Mesothelial cell of epicardium (in vitro differentiated cells): ENCODE measurements at regions not wholly inside any gene's neighbourhood (a gene's known extent, or its start where the extent isn't known, plus 50 kb on each side); places are given as distances from the start of the nearest gene placed in this dataset.

Source experiments
- DNase-seq, 2 experiments: peaks; one replicate each; pipeline ENCODE4 v3.0.0; 2021; ENCODE audit warnings: low spot score in 2 of 2; ENCODE audit not compliant: unreplicated experiment in 2 of 2
- H3K27ac Mint-ChIP-seq: 2 replicates; pipeline ENCODE4 v1.8.0; 2021; ENCODE audit warnings: mixed read lengths
- H3K27me3 Mint-ChIP-seq: 2 replicates; pipeline ENCODE4 v1.8.0; 2021; ENCODE audit warnings: low read depth, mixed read lengths
- H3K36me3 Mint-ChIP-seq: 2 replicates; pipeline ENCODE4 v1.8.0; 2021; ENCODE audit warnings: mixed read lengths
- H3K4me1 Mint-ChIP-seq: 2 replicates; pipeline ENCODE4 v1.8.0; 2021; ENCODE audit warnings: mixed read lengths
- H3K4me3 Mint-ChIP-seq: 2 replicates; pipeline ENCODE4 v1.8.0; 2021; ENCODE audit warnings: mild to moderate bottlenecking, moderate library complexity, mixed read lengths
- H3K9me3 Mint-ChIP-seq: 2 replicates; pipeline ENCODE4 v1.8.0; 2021; ENCODE audit warnings: mixed read lengths
- TF ChIP-seq, protein P1 (sequence below): fragments of 200-600 bp; sonication (generic); IDR thresholded peaks from one replicate; pipeline ENCODE4 v1.5.0; 2021; ENCODE audit warnings: antibody characterized with exemption; ENCODE audit not compliant: unreplicated experiment

DNA sequence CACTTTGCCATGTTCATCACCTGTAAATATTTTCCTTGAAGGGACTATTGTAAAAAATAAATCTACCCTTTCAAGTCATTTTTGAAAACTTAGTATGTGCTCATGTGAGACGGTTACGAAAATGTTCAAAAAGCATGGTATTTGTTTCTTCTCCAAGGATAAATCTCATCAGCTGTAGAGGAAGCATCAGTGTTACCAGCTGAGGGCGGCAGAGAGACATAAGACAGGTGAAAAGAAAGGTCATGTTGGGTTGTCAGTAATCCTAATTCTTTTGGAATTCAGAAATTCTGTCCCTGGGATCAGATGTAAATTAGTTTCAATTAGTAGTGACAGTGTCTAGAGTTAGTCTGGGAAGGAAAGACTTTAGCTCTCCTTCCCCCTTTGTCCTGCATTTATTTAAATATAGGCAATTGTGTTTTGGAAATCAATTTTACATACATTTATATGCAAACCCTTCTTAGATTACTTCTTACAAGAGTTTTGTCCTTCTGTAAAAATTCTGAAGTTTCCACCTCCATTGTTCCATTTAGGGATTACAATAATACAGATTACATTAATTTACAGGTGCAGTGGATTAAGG, 791.9 kb upstream of the CDH6 start:
- no peaks in the 10 kb centered on the region for H3K4me1 Mint-ChIP-seq
- no peak for DNase-seq
- TF ChIP-seq, protein P1, sequence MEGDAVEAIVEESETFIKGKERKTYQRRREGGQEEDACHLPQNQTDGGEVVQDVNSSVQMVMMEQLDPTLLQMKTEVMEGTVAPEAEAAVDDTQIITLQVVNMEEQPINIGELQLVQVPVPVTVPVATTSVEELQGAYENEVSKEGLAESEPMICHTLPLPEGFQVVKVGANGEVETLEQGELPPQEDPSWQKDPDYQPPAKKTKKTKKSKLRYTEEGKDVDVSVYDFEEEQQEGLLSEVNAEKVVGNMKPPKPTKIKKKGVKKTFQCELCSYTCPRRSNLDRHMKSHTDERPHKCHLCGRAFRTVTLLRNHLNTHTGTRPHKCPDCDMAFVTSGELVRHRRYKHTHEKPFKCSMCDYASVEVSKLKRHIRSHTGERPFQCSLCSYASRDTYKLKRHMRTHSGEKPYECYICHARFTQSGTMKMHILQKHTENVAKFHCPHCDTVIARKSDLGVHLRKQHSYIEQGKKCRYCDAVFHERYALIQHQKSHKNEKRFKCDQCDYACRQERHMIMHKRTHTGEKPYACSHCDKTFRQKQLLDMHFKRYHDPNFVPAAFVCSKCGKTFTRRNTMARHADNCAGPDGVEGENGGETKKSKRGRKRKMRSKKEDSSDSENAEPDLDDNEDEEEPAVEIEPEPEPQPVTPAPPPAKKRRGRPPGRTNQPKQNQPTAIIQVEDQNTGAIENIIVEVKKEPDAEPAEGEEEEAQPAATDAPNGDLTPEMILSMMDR: no peak
- H3K27ac Mint-ChIP-seq: no peak overlapping the region
- no peaks in the 10 kb centered on the region for H3K9me3 Mint-ChIP-seq
- no peaks in the 10 kb centered on the region for H3K27me3 Mint-ChIP-seq
- no peaks in the 10 kb centered on the region for H3K36me3 Mint-ChIP-seq
- no peak overlapping the region for H3K4me3 Mint-ChIP-seq

DNA sequence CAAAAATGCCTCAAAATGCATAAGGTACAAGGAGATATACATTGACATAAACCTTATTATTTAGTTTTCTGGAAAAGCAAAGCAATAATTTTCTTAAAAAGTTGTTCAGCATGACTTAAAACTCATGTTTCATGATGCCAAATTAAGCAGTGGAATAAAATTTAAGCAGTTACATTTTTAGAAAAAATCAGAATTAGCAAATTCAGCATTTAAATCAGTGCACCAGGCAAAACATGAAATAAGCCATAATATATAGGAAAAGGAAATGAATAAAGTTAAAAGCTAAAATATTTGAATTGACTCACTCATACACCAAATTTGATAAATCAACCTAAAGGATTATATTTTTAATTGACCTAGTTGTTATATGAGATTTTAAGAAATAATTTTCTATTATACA, 795.1 kb upstream of the CDH6 start:
- Mint-ChIP-seq H3K27me3 (no peaks in the 10 kb centered on the region), H3K4me1 (no peaks in the 10 kb centered on the region), H3K4me3 (no peak overlapping the region), H3K27ac (no peak overlapping the region), H3K9me3 (no peaks in the 10 kb centered on the region), H3K36me3 (no peaks in the 10 kb centered on the region)
- TF ChIP-seq, protein P1: no peak
- DNase-seq: no peak

DNA sequence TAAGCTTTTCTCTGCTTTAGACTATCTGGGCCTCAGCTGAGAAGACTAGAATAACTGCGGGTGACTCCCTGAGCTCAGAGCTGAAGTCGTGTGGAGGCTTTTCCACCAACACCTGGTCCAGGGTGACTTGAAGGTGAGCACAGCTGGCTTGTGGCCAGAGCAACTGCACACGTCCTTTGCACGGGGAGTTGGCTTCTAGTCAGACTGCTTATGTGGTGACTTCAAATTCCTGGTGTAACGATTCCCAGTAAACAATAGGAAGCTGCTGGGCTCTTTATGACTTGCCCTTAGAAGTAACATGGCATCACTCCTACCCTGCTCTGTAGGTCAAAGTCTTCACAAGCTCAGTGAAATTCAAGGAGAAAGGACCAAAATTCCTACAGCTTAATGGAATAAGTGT, 800.6 kb upstream of the CDH6 start:
- DNase-seq: no peak
- Mint-ChIP-seq H3K4me3 (no peak overlapping the region), H3K9me3 (no peaks in the 10 kb centered on the region), H3K27ac (no peak overlapping the region), H3K36me3 (no peaks in the 10 kb centered on the region), H3K4me1 (peaks cover 10% of the 10 kb centered on the region), H3K27me3 (no peaks in the 10 kb centered on the region)
- TF ChIP-seq, protein P1: no peak

DNA sequence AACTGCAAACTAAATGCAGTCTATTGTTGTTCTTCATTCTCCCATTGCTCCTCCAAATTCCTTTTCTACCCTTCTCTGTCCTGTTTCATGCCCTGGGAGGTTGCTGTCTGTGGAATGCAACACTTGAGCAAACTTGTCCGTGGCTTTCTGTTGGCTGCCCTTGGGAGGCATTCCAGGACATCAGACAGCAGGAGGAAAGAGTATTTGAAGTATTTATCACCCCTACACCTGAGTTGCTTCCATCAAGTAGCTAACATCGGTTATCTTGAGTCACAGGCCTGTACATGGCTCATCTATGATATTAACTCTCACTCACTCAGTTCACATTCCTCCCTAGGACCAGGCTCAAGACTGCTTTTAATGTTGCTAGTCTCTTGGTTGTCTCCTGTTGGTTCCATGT, 803.4 kb upstream of the CDH6 start:
- Mint-ChIP-seq H3K36me3 (no peaks in the 10 kb centered on the region), H3K27me3 (no peaks in the 10 kb centered on the region), H3K27ac (no peak overlapping the region), H3K4me3 (no peak overlapping the region), H3K4me1 (peaks cover 10% of the 10 kb centered on the region), H3K9me3 (peaks cover 7% of the 10 kb centered on the region)
- TF ChIP-seq, protein P1: no peak
- no peak for DNase-seq

DNA sequence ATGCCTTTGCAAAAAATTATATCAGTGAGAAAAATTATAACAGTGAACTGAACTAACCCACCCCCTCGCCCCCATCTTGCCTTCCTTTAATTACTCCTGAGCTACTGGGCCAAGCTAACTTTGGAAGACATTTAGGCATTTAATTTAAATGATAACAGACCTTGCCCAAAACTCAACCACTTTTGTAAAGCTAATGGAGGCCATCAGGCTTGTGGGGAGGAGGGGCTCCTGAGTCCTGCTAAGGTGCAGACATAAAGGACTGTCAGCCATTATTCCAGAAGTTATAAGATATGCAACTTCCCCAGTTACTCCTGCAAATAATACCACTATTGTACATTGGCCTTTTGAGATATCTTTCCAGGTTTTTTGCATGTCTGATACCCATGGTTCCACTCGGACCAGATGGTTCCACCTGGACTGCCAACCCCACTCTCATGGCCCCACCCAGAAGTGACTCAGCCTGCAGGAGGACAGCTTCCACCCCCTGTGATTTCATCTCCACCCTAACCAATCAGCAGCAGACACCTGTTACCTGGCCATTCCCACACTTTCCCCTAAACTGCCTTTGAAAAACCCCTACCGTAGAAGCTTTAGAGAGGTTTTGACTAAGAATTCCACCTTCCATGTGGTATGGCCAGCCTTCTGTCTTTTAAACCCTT, 805.4 kb upstream of the CDH6 start:
- Mint-ChIP-seq H3K4me1 (peaks cover 10% of the 10 kb centered on the region), H3K27ac (no peak overlapping the region), H3K36me3 (no peaks in the 10 kb centered on the region), H3K4me3 (no peak overlapping the region), H3K27me3 (no peaks in the 10 kb centered on the region), H3K9me3 (peaks cover 7% of the 10 kb centered on the region)
- no peak for DNase-seq
- TF ChIP-seq, protein P1: no peak
